HG03565 (cell line): ENCODE measurements at regions not wholly inside any gene's neighbourhood (a gene's known extent, or its start where the extent isn't known, plus 50 kb on each side); places are given as distances from the start of the nearest gene placed in this dataset.
"Not testable (repeated sequence)": the region's sequence is repeated elsewhere in the genome, so short reads cannot be mapped to it uniquely, and the experiment has no call there.

Experiments
- ATAC-seq: cut with Tn5 transposase; IDR thresholded peaks from one replicate; pipeline ENCODE4 v1.9.1; 2021; ENCODE audit warnings: mild to moderate bottlenecking, moderate library complexity; ENCODE audit not compliant: unreplicated experiment

DNA sequence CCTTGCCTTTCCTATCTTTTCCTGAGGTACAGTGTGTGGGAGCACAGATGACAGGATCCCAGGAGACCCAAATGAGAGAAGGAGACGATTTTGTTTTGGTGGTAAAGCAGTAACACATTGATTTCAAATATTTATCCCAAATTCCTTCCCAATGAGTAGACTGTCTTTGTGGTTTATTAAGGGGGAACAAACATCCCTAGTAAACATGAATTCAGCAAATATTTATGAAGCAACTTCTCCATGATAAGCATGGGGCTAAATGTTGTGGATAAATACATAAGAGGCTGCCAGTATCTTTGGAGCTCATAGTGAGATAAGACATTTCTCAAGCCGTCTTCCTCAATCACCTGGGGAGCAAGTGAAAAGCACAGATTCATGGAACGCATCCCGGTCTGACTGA, 460.8 kb upstream of the CFAP20DC start:
- ATAC-seq, result no peak

DNA sequence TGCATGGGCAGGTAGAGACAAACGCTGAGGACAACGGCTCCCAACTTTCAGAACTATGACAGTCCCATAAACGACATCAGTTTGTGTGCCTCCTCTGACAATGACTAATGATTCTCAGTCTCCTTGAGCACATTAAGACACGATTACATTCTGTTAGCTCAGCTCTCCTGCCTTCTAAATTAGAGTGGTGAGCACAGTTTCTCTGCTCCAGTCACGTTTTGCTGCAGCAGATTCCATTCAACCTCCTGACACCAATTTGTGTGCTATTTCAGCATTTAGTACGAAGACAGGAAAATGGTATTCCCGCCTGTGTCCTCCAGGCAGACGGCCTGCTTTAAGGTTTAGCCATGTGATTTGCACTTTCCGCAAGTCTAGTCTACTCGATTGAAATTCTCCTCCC, 458.4 kb upstream of the CFAP20DC start:
- ATAC-seq, result no peak

DNA sequence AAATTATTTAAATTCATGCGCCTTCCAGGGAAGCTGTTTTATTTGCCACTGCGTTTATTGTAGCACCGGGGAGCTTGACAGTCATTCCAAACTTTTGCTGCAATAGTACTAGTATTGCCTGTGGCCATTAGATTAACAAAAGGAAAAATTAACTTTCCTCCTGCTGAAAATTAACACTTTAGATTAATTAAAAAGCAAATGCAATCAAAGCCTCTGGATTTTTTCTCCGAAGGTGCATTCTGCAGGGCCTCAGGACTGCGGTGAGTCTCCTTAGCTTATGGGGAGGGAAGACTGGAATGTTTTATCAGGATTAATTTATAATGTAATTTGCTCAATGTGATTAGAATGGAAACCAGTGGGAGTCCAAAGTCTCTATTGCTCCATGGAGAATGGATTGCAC, 456.4 kb upstream of the CFAP20DC start:
- ATAC-seq, result no peak

GRCh38 chr3:59503441-59503840, 453.6 kb upstream of the CFAP20DC start:
- no peak for ATAC-seq

- ATAC-seq, result no peak
These were observed 453.0 kb upstream of the CFAP20DC start for GRCh38 chr3:59502806-59503205.

DNA sequence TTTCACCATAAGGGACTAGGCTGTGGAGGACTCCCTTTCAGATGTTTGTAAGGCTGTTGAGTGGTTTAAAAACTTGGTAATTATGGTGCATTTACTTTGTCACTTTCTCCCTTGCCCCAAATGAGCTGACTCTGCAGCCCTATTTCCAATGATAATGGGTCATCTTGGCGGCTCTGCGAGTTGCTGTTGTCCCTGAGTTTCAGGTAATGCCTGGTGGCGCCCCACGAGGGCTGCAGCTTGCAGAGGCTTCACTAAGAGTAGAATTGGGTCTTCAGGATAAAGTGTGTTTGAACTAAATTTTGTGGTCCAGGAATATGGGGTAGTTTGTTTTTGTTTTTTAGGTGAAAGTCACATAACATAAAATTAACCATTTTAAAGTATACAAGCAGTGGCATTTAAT, 450.1 kb upstream of the CFAP20DC start:
- ATAC-seq, result no peak

DNA sequence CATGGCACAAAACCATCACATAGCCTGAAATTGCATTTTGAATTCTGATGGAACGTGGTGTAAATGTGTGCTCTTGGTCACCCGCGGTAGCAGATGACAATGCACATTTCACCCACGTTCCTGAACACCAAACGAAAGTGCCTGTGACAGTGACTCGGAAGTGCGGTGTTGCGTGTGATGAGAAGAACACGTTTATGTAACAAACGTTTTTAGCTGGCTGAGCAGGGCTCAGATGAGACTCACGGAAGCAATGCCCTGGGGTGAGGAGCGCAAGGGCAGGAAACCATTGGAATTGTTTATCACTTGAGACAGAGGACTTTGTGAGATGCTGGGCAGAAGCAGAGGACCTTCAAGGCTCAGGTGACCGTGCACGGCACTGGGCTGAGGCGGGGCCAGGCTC, 449.2 kb upstream of the CFAP20DC start:
- ATAC-seq, result no peak

GRCh38 chr3:59496250-59496649, 446.4 kb upstream of the CFAP20DC start:
- ATAC-seq, result no peak

GRCh38 chr3:59494969-59495368, 445.1 kb upstream of the CFAP20DC start:
- ATAC-seq, result not testable (repeated sequence)

DNA sequence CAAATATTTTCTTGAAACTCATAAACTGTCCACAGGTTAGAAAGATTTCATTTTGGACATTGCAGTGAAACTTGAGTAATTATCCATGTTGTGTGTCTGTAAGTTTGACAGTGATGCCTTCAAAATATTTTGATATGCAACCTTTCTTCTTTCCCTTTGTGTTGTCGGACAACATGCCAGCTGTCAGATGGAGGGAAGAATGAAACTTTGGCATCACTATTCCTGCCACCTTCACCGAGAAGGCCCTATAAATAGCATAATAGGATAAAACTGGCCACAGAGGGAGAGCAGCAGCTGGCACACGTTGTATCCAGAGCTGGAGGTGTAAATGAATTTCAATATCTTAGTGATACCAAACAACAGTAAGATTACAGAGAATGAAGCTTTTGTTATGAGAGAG, 436.7 kb upstream of the CFAP20DC start:
- no peak for ATAC-seq

- ATAC-seq, result no peak
These were observed 433.4 kb upstream of the CFAP20DC start for GRCh38 chr3:59483191-59483590.

GRCh38 chr3:59482684-59483083, 432.9 kb upstream of the CFAP20DC start:
- no peak for ATAC-seq

DNA sequence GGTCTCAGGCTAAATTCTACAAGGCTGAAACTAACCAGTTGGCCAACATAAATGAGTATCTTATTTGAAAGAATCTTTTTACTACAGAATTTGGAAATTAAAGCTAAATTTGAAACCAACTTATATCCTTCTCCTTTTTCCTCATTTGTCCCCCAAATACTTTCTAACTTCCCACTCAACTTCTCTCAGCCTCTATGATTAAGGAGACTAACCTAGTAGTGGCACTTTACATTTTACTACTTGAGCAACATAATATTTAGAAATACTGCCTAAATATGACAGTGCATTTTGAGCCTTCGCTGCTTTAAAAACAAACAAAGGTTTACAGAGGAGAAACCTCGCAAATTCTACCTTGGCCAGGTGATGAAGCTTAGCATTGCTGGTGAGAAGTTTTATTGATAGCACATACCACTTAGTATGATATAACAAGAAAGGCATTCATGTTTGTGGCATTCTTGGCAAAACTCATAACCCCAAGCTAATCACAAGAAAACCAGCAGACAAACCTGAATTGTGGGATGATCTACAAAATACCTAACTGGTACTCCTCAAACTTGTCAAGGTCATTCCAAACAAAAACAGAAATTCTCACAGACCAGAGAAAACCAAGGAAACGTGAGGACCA, 432.1 kb upstream of the CFAP20DC start:
- no peak for ATAC-seq

GRCh38 chr3:59480486-59480995, 430.7 kb upstream of the CFAP20DC start:
- no peak for ATAC-seq

- ATAC-seq, result no peak
These were observed 423.8 kb upstream of the CFAP20DC start for GRCh38 chr3:59473636-59474035.

GRCh38 chr3:59472541-59472940, 422.7 kb upstream of the CFAP20DC start:
- no peak for ATAC-seq

DNA sequence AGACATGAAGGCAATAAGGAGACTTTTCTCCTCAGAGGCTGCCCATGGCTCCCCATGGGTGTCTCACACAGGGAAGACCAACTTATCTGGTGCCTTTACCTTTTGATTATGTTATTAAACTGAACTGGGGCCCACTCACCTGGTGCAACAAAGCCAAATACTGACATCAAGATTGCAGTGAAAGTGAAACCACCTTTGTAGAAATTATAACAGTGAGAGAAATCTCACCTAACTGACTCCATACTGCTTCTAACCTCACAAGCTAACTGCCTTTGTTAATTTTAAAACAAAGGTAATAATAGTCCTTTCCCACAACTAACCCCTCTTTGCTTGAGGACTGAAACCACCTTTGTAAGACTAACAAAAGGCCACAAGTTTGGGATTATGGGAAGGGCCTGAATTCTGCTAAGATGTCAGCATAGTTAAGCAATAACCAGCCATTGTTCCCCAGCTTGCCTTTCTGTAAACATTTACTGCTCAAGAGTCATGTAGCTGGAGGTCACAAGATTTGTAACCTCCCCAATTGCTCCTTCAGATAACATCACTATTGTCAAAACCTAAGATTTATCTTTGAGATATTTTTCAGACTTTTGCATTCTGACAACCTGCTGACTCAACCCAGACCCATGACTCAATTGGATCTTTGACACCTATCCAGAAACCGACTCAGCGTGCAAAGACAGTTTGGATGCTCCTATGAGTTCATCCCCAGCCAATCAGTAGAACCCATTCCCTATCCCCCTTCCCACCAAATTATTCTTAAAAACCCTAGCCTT, 420.3 kb upstream of the CFAP20DC start:
- no peak for ATAC-seq

- ATAC-seq, result no peak
These were observed 417.7 kb upstream of the CFAP20DC start for GRCh38 chr3:59467476-59467875.

GRCh38 chr3:59464187-59464586, 414.4 kb upstream of the CFAP20DC start:
- no peak for ATAC-seq

DNA sequence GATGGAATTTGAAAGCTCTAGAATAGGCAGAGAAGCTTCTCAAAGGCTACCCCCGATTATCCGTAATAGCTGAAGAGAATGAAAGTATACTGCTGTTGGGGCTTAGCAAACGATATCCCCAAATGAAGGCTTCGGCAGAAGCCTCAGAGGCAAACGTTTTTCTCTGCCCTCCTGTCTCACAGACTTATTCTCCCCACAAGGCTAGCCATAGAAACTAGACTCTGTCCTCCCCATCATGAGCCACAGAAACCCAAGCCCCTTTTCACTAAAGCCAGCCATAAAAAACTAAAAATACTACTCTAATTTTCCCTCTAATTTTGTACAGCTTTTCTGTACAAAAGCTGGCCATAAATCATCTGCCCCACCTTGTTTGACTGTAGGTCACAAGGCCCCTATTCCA, 413.4 kb upstream of the CFAP20DC start:
- ATAC-seq, result no peak

DNA sequence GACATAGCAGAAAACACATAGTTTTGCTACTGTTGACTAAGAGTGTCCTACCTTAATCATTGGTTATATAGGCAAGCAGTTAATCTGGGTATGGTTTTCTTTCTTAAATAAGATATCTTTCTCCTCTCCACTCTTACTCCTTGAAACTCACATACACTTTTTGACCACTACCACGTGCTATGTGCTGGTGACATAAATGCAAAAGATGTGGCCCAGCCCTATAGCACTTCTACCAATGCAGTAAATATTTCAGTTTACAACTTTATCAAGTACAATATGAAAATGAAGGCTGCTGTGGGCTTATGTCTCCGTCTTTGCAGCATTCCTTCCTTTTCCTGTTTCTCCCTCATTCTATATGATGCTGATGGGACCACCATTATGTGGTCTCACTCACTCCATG, 410.2 kb upstream of the CFAP20DC start:
- no peak for ATAC-seq

GRCh38 chr3:59456852-59457485, 407.1 kb upstream of the CFAP20DC start:
- ATAC-seq, result peak; percentile 95
